ENCODE measurements at regions not wholly inside any gene's neighbourhood (a gene's known extent, or its start where the extent isn't known, plus 50 kb on each side); places are given as distances from the start of the nearest gene placed in this dataset.

DNA sequence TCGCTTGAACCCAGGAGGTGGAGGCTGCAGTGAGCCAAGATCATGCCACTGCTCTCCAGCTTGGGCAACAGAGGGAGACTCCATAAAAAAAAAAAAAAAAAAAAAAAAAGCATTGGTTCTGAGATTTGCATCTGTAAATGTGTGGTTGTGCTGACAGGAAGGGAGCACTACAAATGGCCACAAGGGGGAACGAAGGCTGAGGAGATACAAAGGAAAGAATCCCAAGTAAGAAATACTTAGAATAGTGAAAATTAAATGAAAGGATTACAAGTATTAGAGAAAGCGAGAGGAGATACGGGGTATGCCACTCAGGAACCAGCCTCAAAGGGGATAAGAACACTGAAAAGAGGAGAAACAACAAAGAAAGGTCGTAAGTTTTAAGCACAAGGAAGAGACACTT is 284.9 kb downstream of the KLF12 start:
- POLR2A ChIA-PET = no interaction called here
- H3K27ac Mint-ChIP-seq (ENCODE audit: low read depth, unreplicated experiment) = peak overlapping the region; percentile 16
- peaks cover 6% of the 10 kb centered on the region for H3K36me3 Mint-ChIP-seq (ENCODE audit: insufficient read depth, unreplicated experiment)
- intact Hi-C loops (cut with micrococcal nuclease) = no loop called here
- no peaks in the 10 kb centered on the region for H3K9me3 Mint-ChIP-seq (ENCODE audit: unreplicated experiment)
- no peaks in the 10 kb centered on the region for H3K27me3 Mint-ChIP-seq (ENCODE audit: insufficient read depth, unreplicated experiment)
- H3K4me1 Mint-ChIP-seq (ENCODE audit: insufficient read depth, unreplicated experiment) = no peaks in the 10 kb centered on the region
- peak; percentile 34 for DNase-seq (ENCODE audit: unreplicated experiment)
- no peak overlapping the region for H3K4me3 Mint-ChIP-seq (ENCODE audit: unreplicated experiment)
- CTCF ChIA-PET = interaction anchor here (0.5 to 2.1 kb wide), 16 partner anchors 14 to 1456 kb away, joined by 3 to 11 read pairs (median 3); no protein-coding TSS in a partner anchor
- no TSS peak for BruUV-seq (replicated peaks)
- TF ChIP-seq, protein P1, sequence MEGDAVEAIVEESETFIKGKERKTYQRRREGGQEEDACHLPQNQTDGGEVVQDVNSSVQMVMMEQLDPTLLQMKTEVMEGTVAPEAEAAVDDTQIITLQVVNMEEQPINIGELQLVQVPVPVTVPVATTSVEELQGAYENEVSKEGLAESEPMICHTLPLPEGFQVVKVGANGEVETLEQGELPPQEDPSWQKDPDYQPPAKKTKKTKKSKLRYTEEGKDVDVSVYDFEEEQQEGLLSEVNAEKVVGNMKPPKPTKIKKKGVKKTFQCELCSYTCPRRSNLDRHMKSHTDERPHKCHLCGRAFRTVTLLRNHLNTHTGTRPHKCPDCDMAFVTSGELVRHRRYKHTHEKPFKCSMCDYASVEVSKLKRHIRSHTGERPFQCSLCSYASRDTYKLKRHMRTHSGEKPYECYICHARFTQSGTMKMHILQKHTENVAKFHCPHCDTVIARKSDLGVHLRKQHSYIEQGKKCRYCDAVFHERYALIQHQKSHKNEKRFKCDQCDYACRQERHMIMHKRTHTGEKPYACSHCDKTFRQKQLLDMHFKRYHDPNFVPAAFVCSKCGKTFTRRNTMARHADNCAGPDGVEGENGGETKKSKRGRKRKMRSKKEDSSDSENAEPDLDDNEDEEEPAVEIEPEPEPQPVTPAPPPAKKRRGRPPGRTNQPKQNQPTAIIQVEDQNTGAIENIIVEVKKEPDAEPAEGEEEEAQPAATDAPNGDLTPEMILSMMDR (IDR thresholded peaks at IDR 0.05; ENCODE audit: unreplicated experiment) = peak; percentile 18

GRCh38 chr13:73844986-73845385 is 289.2 kb downstream of the KLF12 start:
- no peak overlapping the region for H3K4me3 Mint-ChIP-seq (ENCODE audit: unreplicated experiment)
- CTCF ChIA-PET = no interaction called here
- peaks cover 6% of the 10 kb centered on the region for H3K36me3 Mint-ChIP-seq (ENCODE audit: insufficient read depth, unreplicated experiment)
- TF ChIP-seq, protein P1 (IDR thresholded peaks at IDR 0.05; ENCODE audit: unreplicated experiment) = no peak
- H3K27me3 Mint-ChIP-seq (ENCODE audit: insufficient read depth, unreplicated experiment) = no peaks in the 10 kb centered on the region
- H3K4me1 Mint-ChIP-seq (ENCODE audit: insufficient read depth, unreplicated experiment) = no peaks in the 10 kb centered on the region
- H3K9me3 Mint-ChIP-seq (ENCODE audit: unreplicated experiment) = no peaks in the 10 kb centered on the region
- intact Hi-C loops (cut with micrococcal nuclease) = no loop called here
- no TSS peak for BruUV-seq (replicated peaks)
- no peak for DNase-seq (ENCODE audit: unreplicated experiment)
- no peak overlapping the region for H3K27ac Mint-ChIP-seq (ENCODE audit: low read depth, unreplicated experiment)
- POLR2A ChIA-PET = no interaction called here

DNA sequence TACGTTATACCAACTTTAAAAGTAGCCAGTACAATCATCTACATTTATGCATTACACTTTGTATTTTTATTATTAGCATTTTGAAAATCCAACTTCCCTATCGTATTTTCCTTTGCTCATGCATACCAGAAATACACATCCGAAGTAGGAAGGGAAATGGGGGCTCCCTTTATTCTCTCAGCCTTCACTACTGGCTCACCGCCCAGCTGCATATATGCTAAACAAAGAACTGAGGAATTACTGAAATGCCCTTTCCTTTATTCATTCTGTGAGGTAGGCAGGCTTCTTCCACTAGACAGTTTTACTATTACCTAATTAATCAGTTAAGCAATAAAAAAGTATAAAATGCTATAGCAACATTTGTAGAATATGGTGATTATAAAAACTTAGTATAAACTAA is 291.6 kb downstream of the KLF12 start:
- intact Hi-C loops (cut with micrococcal nuclease) = no loop called here
- TF ChIP-seq, protein P1 (IDR thresholded peaks at IDR 0.05; ENCODE audit: unreplicated experiment) = no peak
- POLR2A ChIA-PET = no interaction called here
- Mint-ChIP-seq H3K36me3 (ENCODE audit: insufficient read depth, unreplicated experiment) (no peaks in the 10 kb centered on the region), H3K27ac (ENCODE audit: low read depth, unreplicated experiment) (no peak overlapping the region), H3K4me1 (ENCODE audit: insufficient read depth, unreplicated experiment) (no peaks in the 10 kb centered on the region), H3K27me3 (ENCODE audit: insufficient read depth, unreplicated experiment) (no peaks in the 10 kb centered on the region), H3K4me3 (ENCODE audit: unreplicated experiment) (no peak overlapping the region), H3K9me3 (ENCODE audit: unreplicated experiment) (no peaks in the 10 kb centered on the region)
- no peak for DNase-seq (ENCODE audit: unreplicated experiment)
- no TSS peak for BruUV-seq (replicated peaks)
- CTCF ChIA-PET = interaction anchor here (0.8 to 1.0 kb wide), 2 partner anchors 444 to 1377 kb away, joined by 3 to 4 read pairs; no protein-coding TSS in a partner anchor

GRCh38 chr13:73842184-73842583 is 292.0 kb downstream of the KLF12 start:
- BruUV-seq (replicated peaks) = no TSS peak
- Mint-ChIP-seq H3K27ac (ENCODE audit: low read depth, unreplicated experiment) (no peak overlapping the region), H3K4me1 (ENCODE audit: insufficient read depth, unreplicated experiment) (no peaks in the 10 kb centered on the region), H3K9me3 (ENCODE audit: unreplicated experiment) (no peaks in the 10 kb centered on the region), H3K36me3 (ENCODE audit: insufficient read depth, unreplicated experiment) (no peaks in the 10 kb centered on the region), H3K27me3 (ENCODE audit: insufficient read depth, unreplicated experiment) (no peaks in the 10 kb centered on the region), H3K4me3 (ENCODE audit: unreplicated experiment) (no peak overlapping the region)
- ChIA-PET POLR2A (interaction anchor here (0.6 kb wide), 1 partner anchor 939 kb away, joined by 3 read pairs; no protein-coding TSS in a partner anchor), CTCF (interaction anchor here (0.8 to 1.7 kb wide), 5 partner anchors 9 to 1417 kb away, joined by 3 to 6 read pairs (median 3); no protein-coding TSS in a partner anchor)
- intact Hi-C loops (cut with micrococcal nuclease) = no loop called here
- TF ChIP-seq, protein P1 (IDR thresholded peaks at IDR 0.05; ENCODE audit: unreplicated experiment) = no peak
- DNase-seq (ENCODE audit: unreplicated experiment) = no peak
